NCI-H146 (cell line): ENCODE measurements at regions not wholly inside any gene's neighbourhood (a gene's known extent, or its start where the extent isn't known, plus 50 kb on each side); places are given as distances from the start of the nearest gene placed in this dataset.
A peak's percentile ranks its signal among the peaks of the same experiment; 100 is the strongest.

Experiments used
- DNase-seq: peaks from one replicate; lab custom pipeline; 2025; lab: John Stamatoyannopoulos, UW

GRCh38 chr1:30268923-30269666 is 454.3 kb downstream of the MATN1 start:
- DNase-seq = no peak

DNA sequence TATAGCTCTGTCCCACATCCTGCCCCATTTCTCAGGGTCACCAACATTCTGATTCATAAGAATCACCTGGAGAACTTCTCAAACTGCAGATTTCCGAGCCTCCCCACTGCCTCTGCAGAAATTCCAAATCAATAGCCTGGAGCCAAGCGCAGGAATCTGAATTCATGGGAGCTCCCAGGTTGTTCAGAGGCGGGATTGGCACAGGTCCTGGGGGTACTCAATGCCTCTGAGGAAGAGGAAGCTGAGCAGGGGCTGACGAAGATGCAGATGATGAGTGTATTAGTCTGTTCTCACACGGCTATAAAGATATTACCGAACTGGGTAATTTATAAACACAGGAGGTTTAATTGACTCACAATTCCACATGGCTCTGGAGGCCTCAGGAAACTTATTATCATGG is 455.5 kb downstream of the MATN1 start:
- DNase-seq = no peak

GRCh38 chr1:30267046-30267445 is 456.3 kb downstream of the MATN1 start:
- no peak for DNase-seq

- DNase-seq = no peak
Measured at GRCh38 chr1:30265127-30266070, 458.0 kb downstream of the MATN1 start.

GRCh38 chr1:30264672-30265025 is 458.7 kb downstream of the MATN1 start:
- no peak for DNase-seq

GRCh38 chr1:30263888-30264671 is 459.3 kb downstream of the MATN1 start:
- DNase-seq = no peak

GRCh38 chr1:30263405-30263804 is 460.0 kb downstream of the MATN1 start:
- DNase-seq = no peak

- DNase-seq = no peak
Measured at GRCh38 chr1:30262158-30262557, 461.2 kb downstream of the MATN1 start.

DNA sequence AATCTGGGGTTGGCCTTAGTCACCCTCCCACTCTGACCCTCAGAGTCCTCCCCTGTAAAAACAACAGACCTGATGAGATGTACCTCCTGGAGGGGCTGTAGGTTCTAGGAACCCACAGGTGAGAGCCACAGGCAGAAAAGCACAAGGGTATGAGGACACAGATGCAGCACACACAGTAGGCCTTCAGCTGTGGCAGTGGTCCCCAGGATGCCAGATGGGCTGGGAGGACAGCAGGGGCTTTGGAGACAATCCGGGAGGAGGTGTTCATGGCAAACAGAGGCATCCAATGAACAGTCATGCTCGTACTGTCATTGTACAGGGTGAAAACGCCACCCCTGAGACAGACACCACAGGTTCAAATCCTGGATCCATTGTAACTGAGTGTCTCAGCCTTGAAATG is 463.1 kb downstream of the MATN1 start:
- DNase-seq = no peak

GRCh38 chr1:30259631-30260030 is 463.8 kb downstream of the MATN1 start:
- no peak for DNase-seq

DNA sequence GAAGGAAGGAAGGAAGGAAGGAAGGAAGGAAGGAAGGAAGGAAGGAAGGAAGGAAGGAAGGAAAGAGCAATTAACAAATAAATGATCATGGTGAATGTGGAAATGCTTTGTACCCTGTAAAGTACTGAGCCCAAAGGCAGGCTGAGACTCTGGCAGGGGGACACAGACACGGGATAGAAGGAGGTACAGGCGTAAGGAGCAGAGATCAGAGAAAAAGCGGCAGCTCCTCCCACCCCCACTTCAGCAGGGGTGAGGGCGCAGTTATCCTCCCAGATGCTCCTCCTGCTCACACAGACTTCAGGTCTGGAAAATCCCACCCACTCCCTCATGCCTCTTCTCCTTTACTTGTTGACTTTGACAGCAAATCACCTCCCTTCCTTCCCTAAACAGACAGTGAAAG is 464.5 kb downstream of the MATN1 start:
- no peak for DNase-seq

DNA sequence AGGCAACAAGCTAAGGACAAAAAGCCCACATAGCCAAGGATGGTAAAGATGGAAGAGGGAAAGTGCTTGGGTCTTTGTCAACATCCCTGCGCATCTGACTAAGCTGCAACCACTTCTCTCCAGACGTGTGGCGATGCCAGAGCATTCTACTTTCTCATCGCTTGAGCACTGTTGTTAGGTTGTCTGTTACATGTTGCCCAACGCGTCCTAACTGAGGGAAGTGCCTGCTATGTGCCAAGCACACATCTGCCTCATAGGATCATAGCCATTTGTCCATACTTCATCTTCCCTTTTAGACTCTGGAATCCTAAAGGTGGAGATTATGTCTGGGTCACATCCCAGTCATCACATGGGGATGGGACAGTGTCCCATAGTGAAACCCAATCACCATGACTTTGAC is 464.9 kb downstream of the MATN1 start:
- no peak for DNase-seq

GRCh38 chr1:30257742-30258380 is 465.5 kb downstream of the MATN1 start:
- DNase-seq = no peak

DNA sequence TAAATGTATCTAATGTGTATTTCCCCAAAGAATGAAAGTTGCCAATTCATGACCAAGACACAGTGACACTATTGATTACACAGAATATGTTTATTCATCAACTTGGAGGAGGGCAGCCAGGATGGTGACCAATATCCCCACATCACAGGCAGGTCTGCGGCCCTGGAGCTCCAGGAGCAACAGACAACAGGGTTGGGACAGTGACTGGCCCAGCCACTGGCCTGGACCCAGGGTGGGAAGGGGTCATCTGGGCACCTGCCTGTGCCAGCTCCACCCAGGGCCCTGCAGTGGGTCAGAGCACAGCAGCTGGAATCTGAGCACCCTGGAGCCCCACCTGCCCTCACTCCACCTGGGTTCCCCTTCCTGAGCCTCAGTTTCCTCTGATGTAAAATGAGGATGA is 466.1 kb downstream of the MATN1 start:
- no peak for DNase-seq

GRCh38 chr1:30256911-30257310 is 466.5 kb downstream of the MATN1 start:
- DNase-seq = no peak

DNA sequence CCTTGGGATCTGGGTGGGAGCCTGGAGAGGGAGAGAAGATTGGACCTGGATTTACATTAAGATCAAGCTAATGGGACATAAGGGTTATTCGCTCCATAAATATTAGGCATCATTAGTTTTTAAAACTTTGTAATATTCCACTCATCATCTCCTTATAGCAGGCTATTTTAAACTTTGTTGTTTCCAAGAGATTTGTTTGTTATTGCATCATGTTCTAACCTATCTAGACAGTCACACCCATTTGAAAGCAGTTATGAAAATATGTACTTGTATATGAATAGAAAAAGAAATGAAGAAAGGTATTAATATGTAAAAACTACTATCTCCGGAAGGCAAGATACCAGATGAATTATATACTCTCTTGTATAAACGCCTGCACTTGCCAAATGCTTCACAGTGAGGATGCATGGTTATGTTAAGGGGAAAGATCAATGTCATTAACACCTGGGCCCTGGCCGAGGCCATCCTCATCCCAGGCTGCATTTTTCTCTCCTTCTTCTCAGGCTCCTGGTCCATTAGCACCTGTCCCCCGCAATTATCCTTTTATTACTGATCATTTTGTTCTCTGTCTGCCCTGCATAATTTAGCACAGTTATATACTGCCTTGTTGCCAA is 468.2 kb downstream of the MATN1 start:
- DNase-seq = no peak

DNA sequence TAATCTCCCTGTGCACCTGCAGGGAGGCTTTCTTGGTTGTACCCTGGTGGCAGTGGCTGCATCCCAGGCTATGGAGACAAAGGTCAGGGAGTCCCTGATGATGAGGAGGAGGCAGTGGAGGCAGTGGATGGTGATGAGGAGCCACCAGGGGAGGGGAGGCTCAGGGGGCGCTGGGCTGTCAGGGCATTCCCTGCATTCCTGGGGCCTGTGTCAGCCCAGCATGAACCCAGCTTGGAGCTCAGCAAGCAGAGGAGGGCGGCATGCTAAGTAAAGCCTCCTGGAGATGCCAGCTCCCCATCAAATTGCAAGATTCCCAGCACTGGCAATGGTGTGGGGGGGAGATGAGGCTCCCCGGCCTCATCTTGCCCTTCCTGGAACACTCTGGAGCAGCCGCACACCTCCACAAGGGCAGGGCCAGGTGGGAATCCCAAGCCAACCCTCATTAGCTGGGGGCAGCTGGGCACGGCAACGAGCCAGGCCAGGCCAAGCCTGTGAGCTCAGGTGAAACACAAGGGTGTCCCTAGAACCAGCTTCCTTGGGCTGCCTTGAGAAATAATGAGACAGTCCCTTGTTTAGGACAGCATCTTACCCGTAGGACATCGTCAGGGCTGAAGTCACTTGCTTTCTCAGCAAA is 469.5 kb downstream of the MATN1 start:
- DNase-seq = no peak

DNA sequence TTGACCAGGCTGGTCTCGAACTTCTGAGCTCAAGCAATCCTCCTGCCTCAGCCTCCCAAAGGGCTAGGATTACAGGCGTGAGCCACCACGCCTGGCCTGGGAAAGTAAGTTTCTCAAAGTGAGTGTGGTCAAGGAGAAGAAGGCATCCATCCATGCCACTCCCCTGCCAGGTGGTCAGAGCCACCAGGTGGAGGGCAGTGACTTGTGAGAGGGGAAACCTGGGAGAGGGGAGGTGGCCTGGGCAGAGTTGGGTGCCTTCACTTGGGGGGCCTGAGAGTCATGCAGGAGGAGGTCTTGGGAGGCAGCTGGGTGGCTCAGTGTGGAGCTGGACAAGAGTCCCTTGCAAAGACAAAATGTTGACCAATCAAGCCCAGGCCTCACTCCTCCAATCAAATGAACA is 470.0 kb downstream of the MATN1 start:
- DNase-seq = no peak

- DNase-seq = no peak
Measured at GRCh38 chr1:30250984-30251850, 472.2 kb downstream of the MATN1 start.

GRCh38 chr1:30250338-30250983 is 472.9 kb downstream of the MATN1 start:
- peak; percentile 4 for DNase-seq
